ENCODE measurements at regions not wholly inside any gene's neighbourhood (a gene's known extent, or its start where the extent isn't known, plus 50 kb on each side); places are given as distances from the start of the nearest gene placed in this dataset.

- TF ChIP-seq, protein P1, sequence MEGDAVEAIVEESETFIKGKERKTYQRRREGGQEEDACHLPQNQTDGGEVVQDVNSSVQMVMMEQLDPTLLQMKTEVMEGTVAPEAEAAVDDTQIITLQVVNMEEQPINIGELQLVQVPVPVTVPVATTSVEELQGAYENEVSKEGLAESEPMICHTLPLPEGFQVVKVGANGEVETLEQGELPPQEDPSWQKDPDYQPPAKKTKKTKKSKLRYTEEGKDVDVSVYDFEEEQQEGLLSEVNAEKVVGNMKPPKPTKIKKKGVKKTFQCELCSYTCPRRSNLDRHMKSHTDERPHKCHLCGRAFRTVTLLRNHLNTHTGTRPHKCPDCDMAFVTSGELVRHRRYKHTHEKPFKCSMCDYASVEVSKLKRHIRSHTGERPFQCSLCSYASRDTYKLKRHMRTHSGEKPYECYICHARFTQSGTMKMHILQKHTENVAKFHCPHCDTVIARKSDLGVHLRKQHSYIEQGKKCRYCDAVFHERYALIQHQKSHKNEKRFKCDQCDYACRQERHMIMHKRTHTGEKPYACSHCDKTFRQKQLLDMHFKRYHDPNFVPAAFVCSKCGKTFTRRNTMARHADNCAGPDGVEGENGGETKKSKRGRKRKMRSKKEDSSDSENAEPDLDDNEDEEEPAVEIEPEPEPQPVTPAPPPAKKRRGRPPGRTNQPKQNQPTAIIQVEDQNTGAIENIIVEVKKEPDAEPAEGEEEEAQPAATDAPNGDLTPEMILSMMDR (IDR thresholded peaks at IDR 0.05; ENCODE audit: unreplicated experiment in 3 of 3) = no peak
- H3K27me3 Mint-ChIP-seq (ENCODE audit: low read depth) = no peaks in the 10 kb centered on the region
- no peaks in the 10 kb centered on the region for H3K4me1 Mint-ChIP-seq
- H3K9me3 Mint-ChIP-seq = no peaks in the 10 kb centered on the region
- no peaks in the 10 kb centered on the region for H3K36me3 Mint-ChIP-seq (ENCODE audit: low read depth)
- H3K4me3 Mint-ChIP-seq = no peak overlapping the region
- H3K27ac Mint-ChIP-seq = no peak overlapping the region
These were observed 159.9 kb upstream of the SLIT2 start for GRCh38 chr4:20091781-20092180.

- TF ChIP-seq, protein P1 (IDR thresholded peaks at IDR 0.05; ENCODE audit: unreplicated experiment in 3 of 3) = no peak
- Mint-ChIP-seq H3K4me3 (no peak overlapping the region), H3K4me1 (no peaks in the 10 kb centered on the region), H3K27me3 (ENCODE audit: low read depth) (no peaks in the 10 kb centered on the region), H3K36me3 (ENCODE audit: low read depth) (no peaks in the 10 kb centered on the region), H3K9me3 (no peaks in the 10 kb centered on the region), H3K27ac (no peak overlapping the region)
These were observed 164.2 kb upstream of the SLIT2 start for GRCh38 chr4:20087522-20087911.

DNA sequence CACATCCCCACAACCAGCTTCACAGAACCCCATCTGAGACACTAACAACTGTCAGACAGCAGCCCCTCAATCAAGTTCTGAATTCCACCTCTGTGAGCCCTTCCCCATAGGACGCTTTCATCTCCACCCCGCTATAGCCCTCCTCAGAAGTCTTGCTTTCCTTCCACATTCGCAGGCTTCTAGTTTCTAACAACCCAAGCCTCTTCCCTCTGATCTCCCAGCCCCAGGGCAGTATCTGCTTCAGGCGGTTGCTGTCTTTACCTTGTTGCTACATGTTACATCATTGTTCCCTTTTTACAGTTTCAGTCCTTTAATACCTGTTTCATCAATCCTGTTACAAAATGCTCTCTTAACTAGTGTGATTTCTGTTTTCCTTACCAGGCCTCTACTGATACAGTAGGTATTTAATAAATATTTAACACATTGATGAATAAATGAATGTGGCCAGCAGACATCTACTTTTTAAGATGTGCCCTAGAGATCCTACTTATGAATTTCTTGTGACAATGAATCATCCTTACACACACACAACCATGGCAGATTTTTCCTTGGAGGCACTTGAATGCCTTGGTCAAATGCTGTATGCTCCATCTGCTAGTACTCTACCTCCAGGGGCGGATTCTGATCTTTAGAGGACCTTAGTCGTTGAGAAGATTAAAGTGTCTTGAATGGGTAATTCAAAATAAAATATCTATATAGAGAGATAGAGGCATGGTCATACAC lies 164.7 kb upstream of the SLIT2 start:
- H3K4me3 Mint-ChIP-seq = no peak overlapping the region
- no peaks in the 10 kb centered on the region for H3K36me3 Mint-ChIP-seq (ENCODE audit: low read depth)
- no peaks in the 10 kb centered on the region for H3K27me3 Mint-ChIP-seq (ENCODE audit: low read depth)
- no peaks in the 10 kb centered on the region for H3K4me1 Mint-ChIP-seq
- no peak overlapping the region for H3K27ac Mint-ChIP-seq
- H3K9me3 Mint-ChIP-seq = no peaks in the 10 kb centered on the region
- TF ChIP-seq, protein P1 (IDR thresholded peaks at IDR 0.05; ENCODE audit: unreplicated experiment in 3 of 3) = no peak

DNA sequence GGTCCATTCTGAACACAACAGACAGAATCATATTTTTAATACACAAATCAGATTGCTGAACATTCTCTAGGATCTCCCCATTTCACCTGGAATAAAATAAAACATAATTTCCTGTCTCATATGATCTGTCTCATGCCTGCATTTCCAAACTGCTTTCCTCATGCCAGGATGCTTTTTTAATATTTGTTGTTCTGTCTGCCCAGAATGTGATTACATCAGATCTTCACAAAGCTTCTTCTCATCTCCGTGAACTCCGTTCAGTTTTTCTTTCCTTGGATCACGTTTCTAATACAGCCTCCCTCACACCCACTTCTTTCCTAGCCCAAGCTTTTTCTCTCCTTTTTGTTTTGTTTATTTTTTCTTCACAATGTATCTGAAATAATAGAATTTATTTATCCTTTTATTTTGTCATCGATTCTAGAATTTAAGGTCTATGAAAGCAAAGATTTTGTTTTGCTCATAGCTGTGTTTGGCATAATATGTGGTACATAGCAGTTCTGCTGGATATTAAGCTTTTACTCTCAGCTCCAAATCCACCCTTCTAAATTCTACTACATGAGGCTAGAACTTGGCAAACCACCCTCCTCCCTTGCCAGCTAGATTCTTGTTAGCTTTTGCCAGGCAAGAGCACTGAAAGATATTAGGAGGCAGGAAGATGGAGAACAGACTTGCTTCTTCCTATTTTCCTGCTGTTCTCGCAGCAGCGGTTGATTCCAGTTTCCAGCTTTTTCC lies 165.5 kb upstream of the SLIT2 start:
- TF ChIP-seq, protein P1 (IDR thresholded peaks at IDR 0.05; ENCODE audit: unreplicated experiment in 3 of 3) = no peak
- Mint-ChIP-seq H3K4me1 (no peaks in the 10 kb centered on the region), H3K9me3 (no peaks in the 10 kb centered on the region), H3K36me3 (ENCODE audit: low read depth) (no peaks in the 10 kb centered on the region), H3K27ac (no peak overlapping the region), H3K4me3 (no peak overlapping the region), H3K27me3 (ENCODE audit: low read depth) (no peaks in the 10 kb centered on the region)

- Mint-ChIP-seq H3K9me3 (no peaks in the 10 kb centered on the region), H3K4me1 (no peaks in the 10 kb centered on the region), H3K36me3 (ENCODE audit: low read depth) (no peaks in the 10 kb centered on the region), H3K27ac (no peak overlapping the region), H3K4me3 (no peak overlapping the region), H3K27me3 (ENCODE audit: low read depth) (no peaks in the 10 kb centered on the region)
- TF ChIP-seq, protein P1 (IDR thresholded peaks at IDR 0.05; ENCODE audit: unreplicated experiment in 3 of 3) = no peak
These were observed 166.1 kb upstream of the SLIT2 start for GRCh38 chr4:20085653-20086052.

DNA sequence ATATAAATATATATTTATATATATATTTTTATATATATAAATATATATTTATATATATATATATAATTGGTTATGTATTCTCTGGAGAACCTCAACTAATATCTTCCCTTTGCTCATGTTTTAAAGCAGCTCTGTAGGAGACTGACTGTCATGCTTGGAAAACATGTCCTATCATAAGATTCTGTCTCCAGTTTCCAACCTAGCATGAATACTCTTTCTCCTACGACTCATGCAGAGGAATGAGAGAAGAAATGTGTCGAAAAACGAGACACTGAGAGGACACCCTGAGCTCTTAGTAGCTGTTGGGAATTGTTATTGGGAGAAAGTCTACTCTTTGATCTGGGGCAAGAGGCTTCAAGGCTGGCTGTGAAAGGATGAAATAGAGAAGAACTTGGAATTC lies 166.5 kb upstream of the SLIT2 start:
- H3K4me1 Mint-ChIP-seq = no peaks in the 10 kb centered on the region
- no peaks in the 10 kb centered on the region for H3K36me3 Mint-ChIP-seq (ENCODE audit: low read depth)
- TF ChIP-seq, protein P1 (IDR thresholded peaks at IDR 0.05; ENCODE audit: unreplicated experiment in 3 of 3) = no peak
- no peaks in the 10 kb centered on the region for H3K27me3 Mint-ChIP-seq (ENCODE audit: low read depth)
- no peaks in the 10 kb centered on the region for H3K9me3 Mint-ChIP-seq
- no peak overlapping the region for H3K27ac Mint-ChIP-seq
- no peak overlapping the region for H3K4me3 Mint-ChIP-seq
